IMR-90 (cell line): ENCODE measurements at regions not wholly inside any gene's neighbourhood (a gene's known extent, or its start where the extent isn't known, plus 50 kb on each side); places are given as distances from the start of the nearest gene placed in this dataset.

Source experiments
- FOS ChIP-seq: fragments of 150-350 bp; IDR thresholded peaks from 2 replicates; pipeline ENCODE4 v1.6.1; 2016; ENCODE audit warnings: low read depth, low read length
- MAFK ChIP-seq: IDR thresholded peaks from 2 replicates; pipeline ENCODE4 v1.6.1; 2012; ENCODE audit warnings: low read depth, low read length, improper control_type of control experiment
- MXI1 ChIP-seq: IDR thresholded peaks from 2 replicates; pipeline ENCODE4 v1.6.1; 2012; ENCODE audit warnings: low read depth, mild to moderate bottlenecking, low read length, moderate library complexity, borderline replicate concordance
- POLR2A ChIP-seq: IDR thresholded peaks from 2 replicates; pipeline ENCODE4 v1.6.1; 2012; ENCODE audit warnings: mild to moderate bottlenecking, low read depth, low read length
- RAD21 ChIP-seq: IDR thresholded peaks from 2 replicates; pipeline ENCODE4 v1.6.1; 2012; ENCODE audit warnings: low read length, improper control_type of control experiment
- RCOR1 ChIP-seq: IDR thresholded peaks from 2 replicates; pipeline ENCODE4 v1.6.1; 2012; ENCODE audit warnings: mild to moderate bottlenecking, low read length, improper control_type of control experiment; ENCODE audit not compliant: insufficient replicate concordance
- SMC3 ChIP-seq: fragments of 150-350 bp; IDR thresholded peaks from 2 replicates; pipeline ENCODE4 v1.6.1; 2016; ENCODE audit warnings: low read depth, mild to moderate bottlenecking, antibody characterized with exemption, low read length, moderate library complexity
- USF2 ChIP-seq: fragments of 150-350 bp; IDR thresholded peaks from 2 replicates; pipeline ENCODE4 v1.6.1; 2017; ENCODE audit warnings: mild to moderate bottlenecking, antibody characterized with exemption, low read length, low read depth
- TF ChIP-seq, protein P1 (sequence below): conservative IDR thresholded peaks from 2 replicates; pipeline ENCODE4 v1.5.1; 2012; ENCODE audit warnings: mild to moderate bottlenecking, low read depth, low read length, improper control_type of control experiment

DNA sequence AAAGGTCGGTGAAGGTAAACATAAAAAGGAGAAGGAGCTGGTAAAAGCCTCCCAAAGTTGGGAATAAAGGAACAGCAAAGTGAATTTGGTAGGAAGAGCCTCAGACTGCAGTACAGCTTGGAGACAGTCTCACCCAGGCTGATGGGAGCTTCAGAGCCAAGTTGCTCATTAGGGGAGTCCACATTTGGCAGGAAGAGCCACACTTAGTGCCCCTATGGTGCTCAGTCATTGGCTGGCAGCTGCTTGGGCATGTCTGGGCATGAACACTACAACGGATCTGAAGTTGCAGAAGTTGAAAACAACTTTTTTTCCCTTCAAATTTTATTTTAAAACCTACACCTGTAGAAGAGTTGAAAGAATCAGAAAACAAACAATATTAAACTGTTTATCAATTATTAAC is 2497.3 kb downstream of the ARAP2 start:
- no peak for TF ChIP-seq MAFK
- TF ChIP-seq, protein P1, sequence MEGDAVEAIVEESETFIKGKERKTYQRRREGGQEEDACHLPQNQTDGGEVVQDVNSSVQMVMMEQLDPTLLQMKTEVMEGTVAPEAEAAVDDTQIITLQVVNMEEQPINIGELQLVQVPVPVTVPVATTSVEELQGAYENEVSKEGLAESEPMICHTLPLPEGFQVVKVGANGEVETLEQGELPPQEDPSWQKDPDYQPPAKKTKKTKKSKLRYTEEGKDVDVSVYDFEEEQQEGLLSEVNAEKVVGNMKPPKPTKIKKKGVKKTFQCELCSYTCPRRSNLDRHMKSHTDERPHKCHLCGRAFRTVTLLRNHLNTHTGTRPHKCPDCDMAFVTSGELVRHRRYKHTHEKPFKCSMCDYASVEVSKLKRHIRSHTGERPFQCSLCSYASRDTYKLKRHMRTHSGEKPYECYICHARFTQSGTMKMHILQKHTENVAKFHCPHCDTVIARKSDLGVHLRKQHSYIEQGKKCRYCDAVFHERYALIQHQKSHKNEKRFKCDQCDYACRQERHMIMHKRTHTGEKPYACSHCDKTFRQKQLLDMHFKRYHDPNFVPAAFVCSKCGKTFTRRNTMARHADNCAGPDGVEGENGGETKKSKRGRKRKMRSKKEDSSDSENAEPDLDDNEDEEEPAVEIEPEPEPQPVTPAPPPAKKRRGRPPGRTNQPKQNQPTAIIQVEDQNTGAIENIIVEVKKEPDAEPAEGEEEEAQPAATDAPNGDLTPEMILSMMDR, result no peak
- TF ChIP-seq USF2, result no peak
- TF ChIP-seq POLR2A, result no peak
- TF ChIP-seq MXI1, result no peak
- no peak for TF ChIP-seq RCOR1
- no peak for TF ChIP-seq SMC3
- TF ChIP-seq RAD21, result no peak
- no peak for TF ChIP-seq FOS
